Vagina (tissue), 2 donors: ENCODE measurements at regions not wholly inside any gene's neighbourhood (a gene's known extent, or its start where the extent isn't known, plus 50 kb on each side); places are given as distances from the start of the nearest gene placed in this dataset.

Experiments used
- DNase-seq, 2 donors: peaks; one replicate each; pipeline ENCODE4 v3.0.0-alpha.2; 2017; ENCODE audit errors: extremely low spot score in 2 of 2
- H3K27ac ChIP-seq: fragments of 200-600 bp; sonication (generic); one replicate; pipeline ENCODE4 v1.5.1; 2019
- H3K27me3 ChIP-seq: fragments of 200-600 bp; sonication (generic); one replicate; pipeline ENCODE4 v1.5.1; 2019
- H3K36me3 ChIP-seq, 2 donors: fragments of 200-600 bp; sonication (generic); one replicate each; pipeline ENCODE4 v1.5.1; 2017 to 2019
- H3K4me1 ChIP-seq: fragments of 200-600 bp; sonication (generic); one replicate; pipeline ENCODE4 v1.5.1; 2019
- H3K4me3 ChIP-seq, 2 donors: fragments of 200-600 bp; sonication (generic); 1 replicate in 1 of 2; 2 replicates in 1 of 2; pipeline ENCODE4 v1.5.1; 2016 to 2019
- H3K9me3 ChIP-seq: fragments of 200-600 bp; sonication (generic); one replicate; pipeline ENCODE4 v1.5.1; 2019
- POLR2A ChIP-seq, 2 donors: fragments of 450-650 bp; IDR thresholded peaks; one replicate each; pipeline ENCODE4 v1.6.1; 2017; ENCODE audit warnings: antibody characterized with exemption in 2 of 2, mild to moderate bottlenecking in 2 of 2, moderate library complexity in 2 of 2
- POLR2AphosphoS5 ChIP-seq, 2 donors: sonication (generic); formaldehyde crosslinking; IDR thresholded peaks; one replicate each; pipeline ENCODE4 v1.9.0; 2017; ENCODE audit warnings: antibody characterized with exemption in 2 of 2, mild to moderate bottlenecking in 2 of 2, low read depth in 1 of 2; ENCODE audit not compliant: insufficient read depth in 1 of 2
- intact Hi-C: fragments of 100-400 bp; cut with DNase I; formaldehyde crosslinking; loops from one replicate; pipeline ENCODE4 v1.15.1; 2023
- TF ChIP-seq, protein P1 (sequence below), 3 experiments: fragments of 450-650 bp in 2 of 3; fragments of 200-600 bp in 1 of 3; sonication (generic) in 1 of 3; IDR thresholded peaks; one replicate each; pipeline ENCODE4 v1.5.1; 2017 to 2019; ENCODE audit warnings: antibody characterized with exemption in 3 of 3, mild to moderate bottlenecking in 2 of 3, moderate library complexity in 2 of 3

DNA sequence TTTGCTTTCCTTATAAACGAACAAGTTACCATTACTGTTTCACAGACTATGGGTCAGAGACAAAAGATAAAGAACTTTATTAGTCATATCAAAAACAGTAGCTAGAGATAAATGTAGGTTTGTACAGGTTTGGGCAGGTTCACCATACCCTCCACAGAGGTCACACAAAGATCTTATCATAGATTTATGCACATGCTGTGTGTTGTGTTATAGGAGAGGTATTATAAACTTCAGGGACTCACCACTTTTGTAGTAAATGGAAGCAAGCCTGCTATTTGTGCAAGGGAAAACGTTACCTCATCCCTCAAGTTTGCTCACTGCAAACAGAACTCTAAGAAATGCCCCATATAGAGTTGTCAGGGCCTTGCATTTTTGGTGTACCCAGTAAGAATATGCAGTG is 584.5 kb upstream of the LRRTM1 start:
- no peaks in the 10 kb centered on the region for H3K4me1 ChIP-seq

DNA sequence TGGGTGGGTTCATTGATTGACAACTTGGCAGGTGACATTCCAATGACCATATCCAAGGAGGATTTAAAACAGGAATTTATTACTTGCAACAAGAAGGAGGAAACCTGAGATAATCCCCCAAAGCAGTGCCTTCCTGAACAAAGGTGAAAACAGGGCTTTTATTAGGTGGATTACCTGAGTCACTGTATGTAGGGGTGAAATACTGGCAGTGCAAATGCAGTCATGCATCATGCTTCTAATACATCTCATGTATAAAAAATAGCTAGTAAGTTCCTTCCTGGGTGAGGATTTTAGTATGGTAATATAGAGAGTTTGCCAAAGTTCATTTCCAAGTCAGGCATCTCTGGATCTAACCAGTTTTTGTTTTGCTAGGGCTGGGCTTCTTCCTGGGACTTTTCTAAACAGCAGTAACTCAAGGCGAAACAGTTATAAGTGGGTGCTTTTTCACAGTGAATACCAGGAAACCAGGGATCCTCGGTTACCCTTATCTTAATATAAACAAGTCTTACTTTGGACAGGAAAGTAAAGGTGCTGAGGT is 583.4 kb upstream of the LRRTM1 start:
- H3K4me1 ChIP-seq = no peaks in the 10 kb centered on the region
- no peak overlapping the region for H3K27ac ChIP-seq
- H3K9me3 ChIP-seq = no peaks in the 10 kb centered on the region
- no peaks in the 10 kb centered on the region for H3K36me3 ChIP-seq
- TF ChIP-seq POLR2AphosphoS5 (IDR thresholded peaks at IDR 0.05; ENCODE audit: insufficient read depth in 1 of 2, low read depth in 1 of 2) (no peak), POLR2A (IDR thresholded peaks at IDR 0.05) (no peak)
- TF ChIP-seq, protein P1, sequence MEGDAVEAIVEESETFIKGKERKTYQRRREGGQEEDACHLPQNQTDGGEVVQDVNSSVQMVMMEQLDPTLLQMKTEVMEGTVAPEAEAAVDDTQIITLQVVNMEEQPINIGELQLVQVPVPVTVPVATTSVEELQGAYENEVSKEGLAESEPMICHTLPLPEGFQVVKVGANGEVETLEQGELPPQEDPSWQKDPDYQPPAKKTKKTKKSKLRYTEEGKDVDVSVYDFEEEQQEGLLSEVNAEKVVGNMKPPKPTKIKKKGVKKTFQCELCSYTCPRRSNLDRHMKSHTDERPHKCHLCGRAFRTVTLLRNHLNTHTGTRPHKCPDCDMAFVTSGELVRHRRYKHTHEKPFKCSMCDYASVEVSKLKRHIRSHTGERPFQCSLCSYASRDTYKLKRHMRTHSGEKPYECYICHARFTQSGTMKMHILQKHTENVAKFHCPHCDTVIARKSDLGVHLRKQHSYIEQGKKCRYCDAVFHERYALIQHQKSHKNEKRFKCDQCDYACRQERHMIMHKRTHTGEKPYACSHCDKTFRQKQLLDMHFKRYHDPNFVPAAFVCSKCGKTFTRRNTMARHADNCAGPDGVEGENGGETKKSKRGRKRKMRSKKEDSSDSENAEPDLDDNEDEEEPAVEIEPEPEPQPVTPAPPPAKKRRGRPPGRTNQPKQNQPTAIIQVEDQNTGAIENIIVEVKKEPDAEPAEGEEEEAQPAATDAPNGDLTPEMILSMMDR (IDR thresholded peaks at IDR 0.05) = no peak
- no peak overlapping the region for H3K4me3 ChIP-seq
- no peaks in the 10 kb centered on the region for H3K27me3 ChIP-seq
- intact Hi-C loops = no loop called here
- no peak for DNase-seq

More for the DNA sequence above, 584.5 kb upstream of the LRRTM1 start:
- DNase-seq = no peak
- no peak for TF ChIP-seq POLR2AphosphoS5 (IDR thresholded peaks at IDR 0.05; ENCODE audit: insufficient read depth in 1 of 2, low read depth in 1 of 2)
- no peak for TF ChIP-seq POLR2A (IDR thresholded peaks at IDR 0.05)
- TF ChIP-seq, protein P1 (IDR thresholded peaks at IDR 0.05) = no peak
- Histone ChIP-seq H3K36me3 (no peaks in the 10 kb centered on the region), H3K27ac (no peak overlapping the region), H3K9me3 (no peaks in the 10 kb centered on the region), H3K4me3 (no peak overlapping the region), H3K27me3 (no peaks in the 10 kb centered on the region)
- intact Hi-C loops = no loop called here

DNA sequence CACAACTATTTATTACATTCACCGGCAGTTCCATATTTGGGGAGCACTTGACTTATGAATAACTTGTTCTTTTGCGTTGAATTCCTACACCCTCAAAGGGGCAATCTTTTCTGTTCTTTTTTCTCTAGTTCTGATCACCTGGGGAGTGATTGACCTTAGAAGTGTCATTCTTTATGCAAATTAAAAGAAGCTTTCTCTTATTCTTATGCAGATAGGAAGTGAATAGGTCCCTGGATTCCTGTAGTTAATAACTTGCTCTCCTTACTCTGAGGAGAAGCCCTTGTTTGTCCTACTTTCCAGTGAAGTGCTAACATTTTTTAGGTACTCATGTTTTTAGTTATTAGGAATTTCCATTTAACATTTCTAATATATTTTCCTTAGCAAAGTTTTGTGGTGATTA is 569.8 kb upstream of the LRRTM1 start:
- no peaks in the 10 kb centered on the region for H3K27me3 ChIP-seq
- no peak for TF ChIP-seq POLR2AphosphoS5 (IDR thresholded peaks at IDR 0.05; ENCODE audit: insufficient read depth in 1 of 2, low read depth in 1 of 2)
- TF ChIP-seq, protein P1 (IDR thresholded peaks at IDR 0.05) = no peak
- no peak for TF ChIP-seq POLR2A (IDR thresholded peaks at IDR 0.05)
- H3K9me3 ChIP-seq = no peaks in the 10 kb centered on the region

DNA sequence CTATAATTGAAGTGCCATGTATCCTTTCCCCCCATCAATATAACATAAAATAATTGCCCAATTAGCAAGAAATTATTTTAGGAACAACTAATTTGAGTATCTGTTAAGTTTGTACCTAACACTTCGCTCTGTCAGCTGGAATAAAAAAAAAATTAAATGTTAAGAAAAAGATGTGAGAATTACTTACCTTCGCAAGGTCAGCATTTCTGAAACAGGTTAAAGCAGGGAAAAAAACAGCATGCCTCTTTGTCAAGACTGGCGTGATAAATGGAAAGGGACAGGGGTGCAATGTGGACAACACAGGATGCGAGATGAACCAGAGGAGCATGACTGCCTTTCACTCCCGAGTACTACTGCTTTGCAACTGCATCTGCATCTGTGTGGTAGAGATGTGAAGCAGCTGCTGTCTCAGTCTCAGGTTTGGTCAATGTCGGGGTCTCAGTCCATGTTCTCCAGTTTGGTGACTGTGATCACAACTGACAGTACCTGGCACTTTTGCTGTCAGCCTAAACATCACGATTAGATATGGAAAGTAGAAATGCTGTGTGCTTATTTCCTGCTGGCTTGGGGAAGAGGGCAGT is 565.4 kb upstream of the LRRTM1 start:
- H3K27me3 ChIP-seq = no peaks in the 10 kb centered on the region
- no peaks in the 10 kb centered on the region for H3K36me3 ChIP-seq
- intact Hi-C loops = no loop called here
- TF ChIP-seq POLR2AphosphoS5 (IDR thresholded peaks at IDR 0.05; ENCODE audit: insufficient read depth in 1 of 2, low read depth in 1 of 2) = no peak
- no peak for DNase-seq
- no peak overlapping the region for H3K27ac ChIP-seq
- no peak overlapping the region for H3K4me3 ChIP-seq
- no peaks in the 10 kb centered on the region for H3K4me1 ChIP-seq
- H3K9me3 ChIP-seq = no peaks in the 10 kb centered on the region

More for the DNA sequence above, 569.8 kb upstream of the LRRTM1 start:
- Histone ChIP-seq H3K27ac (no peak overlapping the region), H3K36me3 (no peaks in the 10 kb centered on the region), H3K4me3 (no peak overlapping the region), H3K4me1 (no peaks in the 10 kb centered on the region)
- DNase-seq = no peak
- intact Hi-C loops = no loop called here

DNA sequence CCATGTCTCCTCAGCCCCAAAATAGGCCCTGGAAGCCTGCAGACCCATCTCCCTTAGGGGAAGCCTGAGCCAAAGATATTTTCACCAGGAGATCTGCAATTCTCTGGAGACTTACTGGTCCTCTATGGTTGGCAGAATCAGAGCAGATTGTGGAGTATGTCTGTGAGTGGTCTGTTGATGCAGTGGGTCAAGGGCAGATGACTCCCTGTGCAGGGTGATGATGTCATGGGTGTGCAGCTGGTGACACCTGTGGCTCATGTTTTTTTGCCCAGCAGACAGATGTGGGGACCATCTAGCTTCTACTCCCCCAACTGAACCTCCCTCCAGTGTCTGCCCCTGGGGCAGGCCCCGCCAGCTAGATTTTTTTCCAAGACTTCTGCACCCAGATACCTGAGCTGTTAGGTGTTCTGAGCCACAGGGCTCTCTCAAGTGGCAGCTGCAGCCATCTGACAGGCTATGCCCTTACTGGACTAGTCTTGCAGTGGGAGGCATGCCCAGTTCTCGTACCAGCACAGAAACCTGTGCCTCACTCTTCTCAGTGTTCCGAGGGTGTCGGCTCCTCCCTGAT is 558.7 kb upstream of the LRRTM1 start:
- DNase-seq = no peak
- no peak for TF ChIP-seq POLR2A (IDR thresholded peaks at IDR 0.05)
- TF ChIP-seq, protein P1 (IDR thresholded peaks at IDR 0.05) = no peak
- intact Hi-C loops = no loop called here
- Histone ChIP-seq H3K4me3 (no peak overlapping the region), H3K36me3 (no peaks in the 10 kb centered on the region), H3K27ac (no peak overlapping the region), H3K9me3 (no peaks in the 10 kb centered on the region), H3K4me1 (no peaks in the 10 kb centered on the region), H3K27me3 (no peaks in the 10 kb centered on the region)
